SKM-1 treated with dmso at 0.1 percent for 144 hours (cell line): ENCODE measurements at regions not wholly inside any gene's neighbourhood (a gene's known extent, or its start where the extent isn't known, plus 50 kb on each side); places are given as distances from the start of the nearest gene placed in this dataset.
"Not testable (repeated sequence)": the region's sequence is repeated elsewhere in the genome, so short reads cannot be mapped to it uniquely, and the experiment has no call there.

Source experiments
- DNase-seq: peaks from one replicate; lab custom pipeline; 2025; ENCODE audit not compliant: unreplicated experiment; lab: John Stamatoyannopoulos, UW

DNA sequence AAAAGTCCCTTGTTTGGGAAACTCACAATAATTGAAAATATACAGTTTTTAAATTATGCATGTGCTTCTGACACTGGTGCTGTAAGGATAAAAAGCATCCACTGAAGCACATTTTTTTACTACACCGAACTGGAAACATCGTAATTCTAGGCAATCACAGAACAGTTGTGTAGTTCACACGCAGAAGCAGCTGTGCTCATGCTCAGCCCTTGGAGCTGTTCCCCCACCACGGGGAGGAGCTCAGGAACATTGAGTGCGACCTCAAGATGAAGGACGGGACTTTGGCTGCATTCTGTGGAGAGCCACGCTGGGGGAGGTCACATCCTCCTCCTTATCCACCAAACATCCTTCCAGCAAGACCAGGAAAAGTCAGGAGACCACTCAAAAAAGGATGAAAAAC is 466.3 kb upstream of the CDH4 start:
- DNase-seq: no peak

DNA sequence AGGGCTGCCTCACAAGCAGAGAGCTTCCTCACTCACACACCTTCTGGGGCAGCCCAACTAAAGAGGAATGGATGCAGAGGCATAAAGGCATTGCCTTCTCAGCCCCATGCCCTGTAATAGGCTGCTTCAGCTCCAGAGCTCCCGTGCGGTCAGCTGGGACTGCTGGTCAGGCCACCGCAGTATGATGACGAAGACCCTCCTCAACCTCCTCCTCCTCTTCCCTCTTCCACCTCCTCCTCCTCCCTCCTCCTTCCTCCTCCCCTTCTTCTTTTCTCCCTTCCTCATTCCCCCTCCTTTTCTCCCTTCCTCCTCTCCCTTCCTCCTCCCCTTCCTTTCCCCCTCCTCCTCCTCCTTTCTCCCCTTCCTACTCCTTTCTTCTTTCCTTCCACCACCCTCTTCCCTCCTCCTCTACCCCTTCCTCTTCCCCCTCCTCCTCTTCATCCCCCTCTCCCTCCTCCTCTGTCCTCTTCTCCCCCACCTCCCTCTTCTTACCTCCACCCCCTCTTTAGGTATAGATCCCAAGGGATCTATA is 465.3 kb upstream of the CDH4 start:
- DNase-seq: no peak

DNA sequence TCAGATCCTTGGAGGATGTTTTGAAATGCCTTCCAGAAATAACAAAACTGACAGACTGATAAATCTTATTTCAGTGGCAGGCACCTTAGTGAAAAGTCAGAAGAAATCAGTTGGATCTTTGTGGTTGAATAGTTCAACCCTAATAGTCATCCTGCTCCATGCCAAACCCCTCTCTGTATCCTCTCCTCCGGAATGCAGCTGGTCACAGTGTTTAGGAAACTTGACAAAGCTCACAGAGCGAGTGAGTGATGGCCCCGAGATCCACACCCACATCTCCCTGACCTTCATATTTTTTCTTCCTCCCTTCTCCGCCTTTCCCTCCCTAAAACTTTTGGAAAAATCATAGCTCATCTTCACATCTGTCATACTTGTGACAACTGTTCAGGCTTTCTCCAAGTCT is 464.8 kb upstream of the CDH4 start:
- no peak for DNase-seq

DNA sequence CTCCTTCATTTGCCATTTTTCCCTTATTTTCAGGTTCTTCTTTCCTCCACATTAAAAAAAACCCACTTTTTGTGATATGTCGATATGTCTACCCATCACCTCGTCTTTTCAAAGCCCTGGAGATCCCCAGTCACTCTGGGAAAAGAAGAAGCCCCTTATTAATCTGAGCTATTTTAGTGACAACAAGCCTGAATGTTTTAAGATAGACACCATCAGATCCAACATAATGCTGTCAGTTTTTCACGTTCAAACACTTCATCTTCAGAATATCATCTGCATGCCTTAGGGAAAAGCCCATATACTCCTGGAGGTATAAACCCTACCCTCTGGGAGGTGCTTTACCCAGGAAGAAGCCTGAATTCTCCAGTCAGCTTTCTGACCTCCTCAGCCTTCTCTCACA is 464.0 kb upstream of the CDH4 start:
- DNase-seq: no peak

DNA sequence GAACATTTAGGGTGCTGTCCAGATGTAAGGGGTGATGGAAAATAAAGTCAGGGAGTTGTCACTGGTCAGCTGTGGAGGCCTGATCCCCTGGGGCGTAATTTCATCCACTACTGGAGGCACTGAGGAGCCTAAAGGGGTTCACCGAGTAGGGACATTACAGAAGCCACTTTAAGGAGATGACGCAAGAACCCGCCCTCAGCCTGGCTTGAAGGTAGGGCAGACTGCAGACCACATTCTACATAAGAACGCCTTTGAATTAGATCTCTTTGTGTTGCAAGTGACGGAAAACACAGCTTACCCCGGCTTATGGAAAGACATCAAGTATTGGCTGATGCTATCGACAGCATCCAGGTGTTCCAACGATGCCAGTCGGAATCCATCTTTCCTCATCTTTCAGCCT is 462.7 kb upstream of the CDH4 start:
- no peak for DNase-seq

DNA sequence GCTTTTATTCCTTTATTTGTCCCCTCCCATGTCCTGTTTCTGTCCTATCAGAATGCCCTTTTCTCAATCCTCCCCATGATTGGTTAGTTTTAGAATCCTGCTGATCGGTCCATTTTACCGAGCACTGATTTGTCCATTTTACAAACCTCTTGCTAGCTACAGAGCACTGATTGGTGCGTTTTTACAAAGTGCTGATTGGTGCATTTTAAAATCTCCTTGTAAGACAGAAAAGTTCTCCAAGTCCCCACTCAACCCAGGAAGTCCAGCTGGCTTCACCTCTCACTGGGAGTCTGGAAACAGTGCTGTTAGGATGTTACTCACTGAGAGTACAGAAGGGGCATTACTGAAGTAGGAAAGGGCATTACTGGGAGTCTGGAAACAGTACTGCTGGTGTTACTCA is 461.7 kb upstream of the CDH4 start:
- DNase-seq: not testable (repeated sequence)

DNA sequence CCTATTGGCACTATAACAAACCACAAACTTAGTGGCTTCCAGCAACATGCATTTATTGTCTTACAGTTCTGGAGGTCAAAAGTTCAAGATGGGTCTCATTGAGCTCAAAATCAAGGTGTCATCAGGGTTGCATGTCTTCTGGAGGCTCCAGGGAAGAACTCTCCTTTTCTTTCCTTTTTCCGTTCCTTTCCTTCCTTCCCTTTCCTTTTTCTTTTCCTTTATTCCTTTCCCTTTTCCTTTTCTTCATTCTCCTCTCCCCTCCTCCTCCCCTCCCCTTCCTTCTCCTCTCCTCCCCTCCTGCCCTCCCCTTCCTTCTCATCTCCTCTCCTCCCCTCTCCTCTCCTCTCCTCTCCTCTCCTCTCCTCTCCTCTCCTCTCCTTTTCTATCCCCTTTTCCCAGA is 460.2 kb upstream of the CDH4 start:
- no peak for DNase-seq

DNA sequence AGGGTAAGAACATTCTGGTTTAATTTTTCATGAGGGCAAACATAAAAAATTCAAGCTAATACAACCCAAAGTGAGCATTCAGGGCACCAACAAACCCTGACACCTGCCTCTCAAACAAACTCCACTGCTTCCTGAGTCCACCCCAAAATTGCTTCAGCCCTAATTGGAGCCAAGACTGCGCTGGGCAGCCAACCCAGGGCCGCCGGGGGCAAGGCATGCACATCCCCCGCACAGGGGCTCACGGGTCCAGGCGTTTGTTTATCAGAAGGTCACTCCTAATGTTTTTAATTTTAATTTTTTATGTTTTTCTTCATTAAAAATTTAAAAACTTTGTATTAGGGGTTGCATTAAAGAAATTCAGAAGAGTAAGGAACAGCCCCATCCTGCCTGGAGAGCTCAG is 459.1 kb upstream of the CDH4 start:
- no peak for DNase-seq

DNA sequence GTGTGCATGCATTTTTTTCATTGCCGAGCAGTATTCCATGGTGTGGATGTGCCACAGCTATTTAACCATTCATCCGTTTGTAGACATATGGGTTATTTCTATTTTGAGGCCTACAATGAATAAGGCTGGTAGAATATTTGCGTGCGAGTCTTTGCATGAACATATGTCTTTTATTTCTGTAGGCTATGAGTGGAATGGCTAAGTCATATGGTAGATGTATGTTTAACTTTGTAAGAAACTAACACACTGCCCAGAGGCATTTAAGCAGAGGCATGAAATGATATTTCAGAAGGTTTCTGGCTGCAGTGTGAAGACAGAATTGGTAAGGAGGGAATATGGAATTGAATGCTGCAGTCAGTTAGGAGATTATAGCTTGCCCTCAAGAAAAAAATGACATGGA is 457.4 kb upstream of the CDH4 start:
- no peak for DNase-seq

DNA sequence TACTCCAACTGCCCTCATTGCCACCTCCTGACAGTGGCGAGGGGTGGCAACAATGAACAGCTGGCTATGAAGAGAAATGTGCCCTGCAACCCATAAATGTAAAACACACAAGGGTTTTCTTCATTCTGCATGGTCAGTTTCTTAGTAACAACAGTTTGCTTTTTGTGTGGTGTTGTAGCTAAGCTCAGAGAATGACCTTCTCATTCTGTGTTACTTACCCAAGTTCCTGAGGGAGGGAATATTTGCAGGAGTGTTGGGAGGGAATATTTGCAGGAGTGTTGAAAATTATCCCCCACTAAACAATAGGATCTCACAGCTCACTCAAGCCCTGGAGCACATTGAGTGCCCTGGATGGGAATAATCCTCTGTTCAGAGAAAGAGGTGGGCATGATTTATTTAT is 456.4 kb upstream of the CDH4 start:
- no peak for DNase-seq

DNA sequence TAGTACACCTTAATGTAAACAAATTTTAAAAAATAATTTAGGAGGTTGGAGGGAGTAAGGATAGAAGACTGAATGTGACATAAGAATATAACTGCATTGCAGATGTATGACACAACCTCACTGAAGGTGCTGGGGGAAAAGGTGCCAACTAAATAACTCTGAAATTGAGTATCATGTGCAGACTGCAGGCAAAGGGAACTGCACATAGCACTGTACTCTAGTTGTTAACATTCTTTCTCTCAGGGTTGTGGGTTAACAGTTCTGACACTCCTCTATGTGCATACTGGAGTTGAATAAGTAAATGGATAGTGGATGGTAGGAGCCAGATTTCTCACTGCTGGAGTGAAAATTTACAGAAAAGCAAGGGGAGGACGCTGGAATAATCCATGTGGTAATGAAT is 451.9 kb upstream of the CDH4 start:
- no peak for DNase-seq

DNA sequence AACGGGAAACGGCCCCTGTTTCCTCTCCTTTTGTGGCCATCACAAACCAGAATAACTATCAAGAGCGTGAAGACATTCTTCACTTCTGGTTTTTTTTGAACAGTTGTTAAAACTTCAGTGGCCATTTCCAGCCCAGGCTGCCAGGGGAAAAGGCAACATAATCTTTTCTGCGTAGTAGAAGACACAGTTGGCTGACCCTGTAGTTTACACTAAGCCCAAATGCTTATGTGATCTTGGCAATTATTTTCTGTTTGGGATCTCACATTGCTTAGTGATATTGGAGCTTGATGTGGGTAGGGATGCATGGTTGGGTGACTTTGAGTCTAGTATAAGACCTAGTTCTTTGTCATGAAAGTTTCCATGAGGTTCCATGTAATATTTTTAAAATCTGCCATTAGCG is 449.4 kb upstream of the CDH4 start:
- DNase-seq: no peak

DNA sequence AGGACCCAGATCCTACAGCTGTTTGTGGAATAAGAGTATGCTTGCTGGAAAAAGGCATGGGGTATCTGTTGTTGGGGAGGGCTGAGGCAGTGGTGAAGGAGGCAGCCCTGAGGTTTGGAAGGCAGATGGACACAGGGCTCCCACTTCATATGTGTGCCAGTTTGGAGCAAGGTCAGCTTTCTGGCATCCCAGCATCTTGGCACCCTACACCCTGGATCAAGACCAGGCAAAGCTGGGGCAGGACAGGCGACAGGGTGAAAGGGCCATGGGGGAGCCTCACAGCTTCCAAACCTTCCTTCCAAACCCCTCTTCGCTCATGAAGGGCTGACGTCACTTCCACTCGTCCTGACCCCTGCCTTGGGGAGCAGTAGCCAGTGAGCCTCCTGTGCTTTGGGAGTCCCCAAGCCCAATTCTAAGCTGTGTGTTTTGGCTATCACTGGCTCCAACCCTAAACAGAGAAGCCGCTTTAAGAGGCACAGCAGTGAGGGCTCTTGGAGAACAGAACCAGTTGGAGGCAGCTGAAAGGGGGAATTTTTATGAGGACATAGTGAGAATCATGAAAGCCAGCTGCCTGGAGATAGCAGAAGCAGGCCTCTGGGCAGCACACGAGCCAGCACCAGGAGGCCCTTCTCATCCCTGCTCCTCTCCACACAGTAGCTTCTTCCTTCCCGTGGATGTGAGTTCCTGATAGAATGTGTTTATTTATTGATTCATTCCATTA is 448.6 kb upstream of the CDH4 start:
- DNase-seq: no peak

DNA sequence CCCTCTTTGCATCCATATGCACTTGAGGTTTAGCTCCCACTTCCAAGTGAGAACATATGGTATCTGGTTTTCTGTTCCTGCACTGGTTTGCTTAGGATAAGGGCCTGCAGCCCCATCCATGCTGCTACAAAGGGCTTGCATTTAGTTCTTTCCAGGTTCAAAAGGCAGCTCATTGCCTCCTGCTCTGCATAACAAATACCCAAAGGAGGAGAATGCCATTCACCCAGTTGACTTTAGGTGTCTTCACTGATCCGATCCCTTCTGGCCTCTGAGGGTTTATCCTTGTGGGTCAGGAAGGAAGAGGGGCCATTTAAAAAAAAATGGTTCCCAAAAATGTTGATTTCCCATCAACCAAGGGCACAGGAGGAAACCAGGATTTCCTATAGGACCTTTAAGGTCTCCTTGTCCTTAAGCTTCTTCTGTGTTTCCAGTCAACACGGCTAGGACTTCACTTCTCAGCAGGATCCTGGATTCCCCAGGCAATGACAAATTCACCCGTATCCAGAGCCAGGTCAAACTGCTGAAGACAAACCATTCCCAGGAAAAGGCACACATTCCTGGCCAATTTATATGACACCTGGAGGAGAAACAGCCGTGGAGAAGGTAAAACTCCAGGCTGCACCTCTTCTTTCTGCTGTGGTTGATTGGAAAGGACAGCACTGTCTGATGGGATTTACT is 447.7 kb upstream of the CDH4 start:
- DNase-seq: no peak

DNA sequence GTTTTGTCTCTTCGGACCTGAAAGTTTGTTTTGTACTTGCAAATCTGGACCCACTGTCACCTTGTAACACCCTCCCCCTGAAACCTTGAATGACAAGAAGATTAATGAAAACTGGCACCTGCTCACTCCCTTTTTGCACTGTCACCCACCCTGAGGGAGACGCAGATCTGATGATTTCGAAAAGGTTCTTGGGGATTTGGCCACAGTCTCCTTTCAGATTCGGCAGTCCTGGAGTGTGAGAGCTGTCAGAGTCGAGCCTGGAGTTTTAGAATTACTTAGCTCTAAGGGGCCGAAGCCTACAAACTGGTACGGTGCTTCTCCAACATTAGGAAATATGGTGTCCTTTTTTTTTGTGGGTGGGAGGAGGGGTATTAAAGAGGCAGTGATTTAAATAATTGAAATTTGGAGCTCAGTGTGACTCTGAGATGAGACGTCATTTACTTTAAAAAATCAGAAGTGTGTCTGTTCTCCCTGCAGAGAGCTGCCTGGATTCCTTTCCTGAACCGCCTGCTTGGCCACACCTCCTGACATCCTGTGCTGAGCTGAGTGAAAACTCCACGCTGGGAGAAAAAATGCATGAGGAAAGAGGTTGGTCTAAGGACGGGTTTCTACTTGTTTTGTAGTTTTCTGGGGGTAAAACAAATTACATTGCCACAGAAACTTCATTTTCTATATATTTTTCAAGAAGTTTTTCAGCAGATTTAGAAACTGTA is 447.0 kb upstream of the CDH4 start:
- no peak for DNase-seq

DNA sequence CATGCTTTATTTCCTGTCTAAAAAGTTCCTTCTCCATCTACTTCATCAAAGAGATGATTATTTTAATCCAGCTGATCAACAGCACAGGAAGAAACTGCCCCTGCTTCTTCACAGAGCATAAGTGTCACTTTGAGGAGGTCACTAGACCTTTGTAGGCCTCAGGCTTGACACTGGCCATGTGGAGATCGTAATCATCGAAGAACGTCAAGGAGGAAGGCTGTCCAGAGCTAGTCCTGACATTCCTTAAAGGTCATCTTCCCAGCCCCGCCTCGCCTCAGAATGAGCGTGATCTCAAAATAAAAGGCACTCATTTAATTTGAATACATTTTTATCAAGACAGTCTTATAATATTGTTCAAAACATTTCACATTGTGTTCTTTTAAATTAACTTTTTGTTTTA is 445.7 kb upstream of the CDH4 start:
- no peak for DNase-seq

DNA sequence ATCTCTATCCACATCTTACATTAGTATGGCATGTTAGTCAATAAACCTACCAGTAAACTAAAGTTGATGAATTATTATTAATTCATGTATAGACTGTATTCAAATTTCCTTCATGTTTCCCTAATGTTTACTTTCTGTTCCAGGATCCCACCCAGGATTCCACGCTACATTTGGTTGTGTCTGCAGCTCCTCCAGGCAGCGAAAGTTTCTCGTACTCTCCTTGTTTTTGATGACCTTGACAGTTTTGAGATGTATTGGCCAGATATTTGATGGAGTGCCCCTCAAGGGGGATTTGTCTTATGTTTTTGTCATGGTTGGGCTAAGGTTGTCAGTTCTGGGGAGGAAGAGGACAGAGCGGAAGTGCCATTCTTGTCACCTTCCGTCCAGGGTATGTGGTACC is 445.2 kb upstream of the CDH4 start:
- no peak for DNase-seq

DNA sequence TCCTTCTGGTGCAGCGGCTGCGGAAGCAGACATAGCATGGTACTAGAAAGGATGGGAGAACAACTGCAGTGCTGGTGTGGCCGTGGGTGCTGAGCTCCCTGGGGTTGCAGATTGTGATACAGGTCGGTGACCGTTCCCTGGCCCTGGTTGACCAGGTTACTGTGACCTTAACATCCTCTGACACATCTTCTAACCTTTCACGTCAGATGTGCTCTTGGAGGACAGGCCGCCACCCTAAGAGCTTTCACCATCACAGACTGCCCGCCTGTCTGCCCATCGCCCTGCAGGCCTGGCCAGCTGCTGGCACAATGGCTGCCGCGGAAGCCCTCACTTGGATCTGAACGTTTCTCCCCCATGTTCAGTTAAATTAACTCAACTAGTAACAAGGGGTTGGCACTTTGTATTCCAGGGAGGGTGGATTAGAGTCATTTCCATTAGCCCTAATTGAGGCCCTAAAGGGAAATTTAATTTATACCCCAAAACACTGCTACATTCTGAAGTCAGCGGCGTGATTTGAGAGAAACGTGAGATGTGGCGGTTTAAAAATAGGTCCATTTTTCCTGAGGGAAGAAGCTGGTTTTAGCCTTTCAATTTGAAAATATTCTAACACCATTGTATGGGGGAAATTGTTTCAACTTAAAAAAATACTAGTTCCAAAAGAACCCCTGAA is 443.9 kb upstream of the CDH4 start:
- DNase-seq: no peak

DNA sequence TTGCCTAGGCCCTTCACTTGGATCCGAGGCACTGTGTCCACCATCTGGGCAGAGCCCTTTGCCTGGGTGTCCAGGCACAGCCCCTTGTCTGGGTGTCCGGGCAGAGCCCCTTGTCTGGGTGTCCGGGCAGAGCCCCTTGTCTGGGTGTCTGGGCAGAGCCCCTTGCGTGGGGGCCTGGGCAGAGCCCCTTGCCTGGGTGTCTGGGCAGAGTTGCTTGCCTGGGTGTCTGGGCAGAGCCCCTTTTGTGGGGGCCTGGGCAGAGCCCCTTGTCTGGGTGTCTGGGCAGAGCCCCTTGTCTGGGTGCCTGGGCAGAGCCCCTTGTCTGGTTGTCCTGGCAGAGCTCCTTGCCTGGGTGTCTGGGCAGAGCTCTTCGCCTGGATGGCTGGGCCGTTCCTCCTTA is 443.4 kb upstream of the CDH4 start:
- no peak for DNase-seq

DNA sequence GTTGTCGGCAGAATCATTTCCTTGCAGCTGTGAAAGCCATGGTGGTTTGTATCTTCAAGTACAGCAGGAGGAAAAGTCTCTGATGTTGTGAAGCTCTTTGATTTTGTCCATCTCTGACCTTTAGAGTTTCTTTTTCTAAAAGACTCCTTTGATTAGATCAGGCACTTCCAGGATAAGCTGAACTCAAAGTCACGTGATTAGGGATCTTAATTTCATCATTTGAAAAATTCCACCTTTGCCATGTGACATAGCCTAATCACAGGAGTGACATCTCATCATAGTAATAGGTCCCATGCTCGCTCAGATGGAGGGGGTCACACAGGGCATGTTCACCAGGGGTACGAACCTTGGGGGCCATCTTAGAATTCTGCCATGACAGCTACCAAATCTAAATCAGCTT is 441.5 kb upstream of the CDH4 start:
- DNase-seq: no peak

DNA sequence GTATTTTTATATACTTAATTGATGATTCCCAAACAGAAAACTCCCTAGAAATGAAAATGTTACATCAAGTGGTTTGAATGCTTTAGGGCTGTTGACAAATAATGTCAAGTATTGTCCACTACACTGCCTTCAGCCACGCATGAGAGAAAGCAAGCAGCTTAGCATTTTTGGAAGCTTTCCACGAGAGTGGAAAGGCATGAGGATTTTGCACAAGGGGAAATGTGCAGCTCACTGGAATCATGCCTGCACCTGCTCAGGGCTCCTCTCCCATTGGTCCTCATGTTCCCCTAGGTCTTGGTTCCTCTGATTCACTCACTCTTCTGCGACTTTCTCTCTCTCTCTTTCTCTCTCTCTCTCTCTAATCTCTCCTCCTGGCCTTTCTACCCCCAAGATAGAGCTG is 439.5 kb upstream of the CDH4 start:
- no peak for DNase-seq

DNA sequence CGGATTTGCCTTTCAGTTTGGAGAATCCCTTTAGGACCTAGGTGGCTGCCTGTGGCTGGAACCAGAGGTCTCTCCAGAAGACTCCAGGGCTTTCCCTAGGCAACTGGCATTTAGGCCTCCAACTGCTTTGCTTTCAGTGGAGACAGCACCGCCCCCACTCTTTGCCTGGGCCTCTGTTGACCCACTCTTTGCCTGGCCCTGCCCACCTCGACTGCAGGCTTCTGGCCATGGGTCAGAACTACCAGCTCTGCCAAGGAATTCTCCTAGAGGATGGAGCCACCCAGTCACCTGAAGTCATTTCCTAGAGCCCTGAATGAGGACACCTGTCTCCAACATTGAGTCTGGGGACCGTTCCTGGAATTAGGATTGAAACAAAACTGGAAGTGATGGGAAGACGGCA is 439.0 kb upstream of the CDH4 start:
- DNase-seq: no peak
